ENCODE measurements at regions not wholly inside any gene's neighbourhood (a gene's known extent, or its start where the extent isn't known, plus 50 kb on each side); places are given as distances from the start of the nearest gene placed in this dataset.
A peak's percentile ranks its signal among the peaks of the same experiment; 100 is the strongest.
"Not testable (repeated sequence)": the region's sequence is repeated elsewhere in the genome, so short reads cannot be mapped to it uniquely, and the experiment has no call there.

DNA sequence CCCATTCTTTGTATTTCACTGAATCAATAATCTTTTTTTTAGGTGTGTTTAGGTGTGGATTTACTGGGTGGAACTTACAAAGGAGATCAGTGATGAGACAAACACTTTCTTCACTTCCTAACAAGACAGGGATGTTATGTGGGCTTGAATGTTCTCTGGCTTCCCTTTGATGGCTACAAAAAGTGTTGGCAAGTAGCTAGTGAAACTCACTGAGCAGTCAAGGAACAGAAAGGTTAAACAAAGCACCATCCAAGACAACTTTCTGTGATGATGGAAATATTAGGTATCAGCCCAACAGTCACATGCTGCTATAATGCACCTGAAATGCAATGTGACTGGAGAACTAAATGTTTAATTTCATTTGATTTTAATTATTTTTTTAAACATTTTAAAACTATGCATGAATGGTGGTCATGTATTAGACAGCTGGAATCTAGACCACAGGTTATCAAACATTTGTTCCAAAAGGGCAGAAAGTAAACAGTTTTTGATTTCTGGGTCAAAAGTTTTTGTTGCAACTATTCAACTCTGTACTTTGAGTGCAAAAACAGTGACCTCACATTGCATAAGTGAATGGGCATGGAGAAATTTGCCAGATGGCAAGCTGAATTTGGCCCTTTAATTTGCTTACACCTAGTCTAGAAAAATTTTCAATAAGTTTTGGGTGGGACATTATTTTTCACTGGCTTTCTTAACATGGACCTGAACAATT lies 1272.7 kb upstream of the TMEFF2 start:
- no peak overlapping the region for H3K27ac Mint-ChIP-seq
- H3K4me3 Mint-ChIP-seq: peak overlapping the region in 1 of 8 donors; percentile 6
- H3K27me3 Mint-ChIP-seq: no peaks in the 10 kb centered on the region
- H3K9me3 Mint-ChIP-seq: peaks cover 0 to 19% (median 2%) of the 10 kb centered on the region in 7 donors
- ATAC-seq (ENCODE audit: low read depth in 2 of 2): no peak
- H3K36me3 Mint-ChIP-seq: peaks cover 0 to 9% of the 10 kb centered on the region in 2 donors
- DNase-seq: no peak
- H3K4me1 Mint-ChIP-seq: peaks cover 9 to 34% (median 19%) of the 10 kb centered on the region in 3 donors

DNA sequence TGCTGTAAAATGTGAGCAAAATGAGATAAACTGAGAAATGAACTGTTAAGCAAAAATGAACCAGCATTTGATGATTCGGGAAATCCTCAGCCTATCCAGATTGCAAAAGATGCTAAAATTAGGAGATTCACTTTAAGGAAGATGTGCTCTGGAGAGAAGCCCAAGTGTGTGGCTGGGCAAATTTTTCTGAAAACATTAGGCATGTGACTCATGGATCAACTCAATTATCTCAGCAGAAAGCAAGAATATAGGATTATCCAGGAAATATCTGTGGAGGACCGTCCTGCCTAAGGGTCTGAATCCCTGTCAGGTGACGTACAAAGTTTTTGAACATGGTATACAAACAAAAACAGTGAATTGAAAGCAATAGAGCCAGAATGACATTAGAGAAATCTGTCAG lies 1268.3 kb upstream of the TMEFF2 start:
- H3K36me3 Mint-ChIP-seq: peaks cover 0 to 9% of the 10 kb centered on the region in 2 donors
- H3K9me3 Mint-ChIP-seq: peaks cover 0 to 19% (median 2%) of the 10 kb centered on the region in 7 donors
- ATAC-seq (ENCODE audit: low read depth in 2 of 2) (no peak), DNase-seq (no peak)
- H3K4me3 Mint-ChIP-seq: no peak overlapping the region
- no peaks in the 10 kb centered on the region for H3K27me3 Mint-ChIP-seq
- H3K4me1 Mint-ChIP-seq: peaks cover 0 to 3% (median 0%) of the 10 kb centered on the region in 3 donors
- H3K27ac Mint-ChIP-seq: no peak overlapping the region

DNA sequence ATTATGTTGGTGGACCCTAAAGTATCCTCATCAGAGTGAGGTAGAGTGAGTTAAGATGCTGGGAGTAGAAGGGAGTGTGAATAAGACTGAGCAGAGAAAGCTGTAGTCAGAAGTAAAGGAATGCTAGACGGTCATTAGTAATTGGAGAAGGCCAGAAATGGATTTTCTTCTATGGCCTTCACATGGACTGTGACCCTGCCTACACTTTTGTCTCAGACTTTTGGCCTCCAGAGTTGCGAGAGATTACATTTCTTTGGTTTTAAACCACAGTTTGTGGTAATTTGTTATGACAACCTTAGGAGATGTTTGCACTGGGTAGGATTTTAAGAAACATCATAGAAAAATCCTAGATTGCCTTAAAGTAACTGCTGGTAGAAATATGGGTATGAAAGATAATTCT lies 1267.7 kb upstream of the TMEFF2 start:
- H3K27ac Mint-ChIP-seq: peak overlapping the region in 2 of 6 donors; percentile 0 to 16
- H3K36me3 Mint-ChIP-seq: peaks cover 0 to 9% of the 10 kb centered on the region in 2 donors
- DNase-seq (no peak), ATAC-seq (ENCODE audit: low read depth in 2 of 2) (no peak)
- no peak overlapping the region for H3K4me3 Mint-ChIP-seq
- H3K9me3 Mint-ChIP-seq: peaks cover 0 to 19% (median 2%) of the 10 kb centered on the region in 7 donors
- peaks cover 0 to 3% (median 0%) of the 10 kb centered on the region in 3 donors for H3K4me1 Mint-ChIP-seq
- H3K27me3 Mint-ChIP-seq: no peaks in the 10 kb centered on the region

DNA sequence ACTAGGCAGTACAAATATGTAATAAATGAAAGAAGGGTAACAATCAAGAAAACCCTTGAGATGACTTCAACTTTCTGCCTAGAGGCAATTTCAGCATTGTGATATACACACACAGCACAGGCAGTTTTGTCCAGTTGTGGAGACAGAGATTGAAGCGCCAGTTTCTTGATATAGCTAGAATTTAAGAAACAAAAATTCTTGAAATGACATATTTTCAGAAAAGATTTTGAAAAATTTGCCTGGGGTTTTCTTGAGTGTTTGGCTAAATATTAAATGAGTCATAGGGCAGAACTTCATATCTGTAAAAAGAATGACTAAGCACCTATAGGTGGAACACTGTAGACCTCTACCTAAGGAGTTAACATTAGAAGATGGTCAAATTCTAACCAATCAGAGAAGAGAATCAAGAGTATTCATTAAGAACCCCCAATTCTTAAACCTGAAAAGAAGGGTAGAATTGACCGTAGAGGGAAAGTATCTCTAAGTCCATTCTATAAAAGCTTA lies 1266.8 kb upstream of the TMEFF2 start:
- Mint-ChIP-seq H3K9me3 (peaks cover 0 to 22% (median 2%) of the 10 kb centered on the region in 7 donors), H3K4me1 (no peaks in the 10 kb centered on the region), H3K4me3 (no peak overlapping the region), H3K27ac (no peak overlapping the region), H3K27me3 (no peaks in the 10 kb centered on the region), H3K36me3 (peaks cover 0 to 9% of the 10 kb centered on the region in 2 donors)
- no peak for DNase-seq
- ATAC-seq (ENCODE audit: low read depth in 2 of 2): no peak

DNA sequence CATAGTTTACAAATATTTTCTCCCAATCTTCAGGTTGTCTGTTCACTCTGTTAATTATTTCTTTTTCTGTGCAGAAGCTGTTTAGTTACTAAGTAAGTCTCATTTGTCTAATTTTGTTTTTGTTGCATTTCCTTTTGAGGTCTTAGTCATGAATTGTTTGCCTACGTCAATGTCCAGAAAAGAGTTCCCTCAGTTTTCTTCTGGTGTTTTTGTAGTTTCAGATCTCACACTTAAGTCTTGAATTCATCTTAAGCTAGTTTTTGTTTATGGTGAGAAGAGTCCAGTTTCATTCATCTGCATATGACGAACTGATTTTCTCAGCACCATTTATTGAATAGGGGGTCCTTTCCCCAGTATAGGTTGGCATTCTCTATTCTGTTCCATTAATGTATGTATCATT lies 1252.2 kb upstream of the TMEFF2 start:
- Mint-ChIP-seq H3K27me3 (no peaks in the 10 kb centered on the region), H3K4me3 (no peak overlapping the region), H3K27ac (peak overlapping the region in 1 of 6 donors; percentile 38), H3K9me3 (no peaks in the 10 kb centered on the region), H3K4me1 (no peaks in the 10 kb centered on the region), H3K36me3 (no peaks in the 10 kb centered on the region)
- DNase-seq (no peak), ATAC-seq (ENCODE audit: low read depth in 2 of 2) (no peak)

DNA sequence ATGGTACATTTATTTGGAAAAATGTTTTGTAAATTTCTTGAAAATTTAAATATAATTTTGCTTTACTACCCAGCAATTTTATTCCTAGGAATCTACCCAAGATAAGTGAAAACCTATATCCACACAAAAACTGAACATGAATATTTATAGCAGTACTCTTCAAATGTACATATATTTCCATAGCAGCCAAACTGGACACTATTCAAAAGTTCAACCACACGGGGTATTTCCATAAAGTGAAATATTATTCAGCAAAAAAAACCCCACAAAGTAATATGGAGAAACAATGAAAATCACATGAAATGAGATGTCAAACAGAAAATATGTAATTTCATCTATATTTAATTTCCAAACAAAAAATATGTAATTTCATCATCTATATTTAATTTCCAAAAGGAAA lies 1247.6 kb upstream of the TMEFF2 start:
- H3K9me3 Mint-ChIP-seq: no peaks in the 10 kb centered on the region
- no peak overlapping the region for H3K27ac Mint-ChIP-seq
- no peak overlapping the region for H3K4me3 Mint-ChIP-seq
- no peaks in the 10 kb centered on the region for H3K36me3 Mint-ChIP-seq
- no peak for ATAC-seq (ENCODE audit: low read depth in 2 of 2)
- no peaks in the 10 kb centered on the region for H3K4me1 Mint-ChIP-seq
- H3K27me3 Mint-ChIP-seq: no peaks in the 10 kb centered on the region
- no peak for DNase-seq

DNA sequence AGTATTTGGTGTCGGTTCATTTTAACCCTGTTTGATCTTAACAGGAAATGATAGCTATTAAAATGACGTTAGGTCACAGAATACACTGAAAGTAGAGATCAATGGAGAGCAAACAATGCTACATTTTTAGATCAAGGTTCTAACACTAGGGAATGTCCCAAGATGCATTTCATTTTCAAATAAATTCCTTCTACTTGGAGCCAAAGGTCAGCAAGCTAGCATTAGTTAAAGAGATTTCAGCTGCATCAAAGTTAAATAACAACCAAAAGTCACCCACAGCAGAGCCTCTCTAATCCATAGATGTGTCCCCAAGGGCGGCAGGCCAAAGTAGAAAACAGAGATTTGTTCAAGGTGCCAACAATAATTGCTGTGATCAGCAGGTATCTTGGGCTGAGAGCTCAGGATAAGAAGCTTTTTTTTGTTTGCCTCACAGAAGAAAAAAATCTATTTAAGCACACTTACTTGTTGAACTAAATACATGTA lies 1233.6 kb upstream of the TMEFF2 start:
- no peaks in the 10 kb centered on the region for H3K4me1 Mint-ChIP-seq
- H3K27ac Mint-ChIP-seq: no peak overlapping the region
- H3K27me3 Mint-ChIP-seq: no peaks in the 10 kb centered on the region
- no peak for DNase-seq
- no peaks in the 10 kb centered on the region for H3K36me3 Mint-ChIP-seq
- ATAC-seq (ENCODE audit: low read depth in 2 of 2): no peak
- H3K9me3 Mint-ChIP-seq: peaks cover 0 to 4% (median 0%) of the 10 kb centered on the region in 7 donors
- no peak overlapping the region for H3K4me3 Mint-ChIP-seq

DNA sequence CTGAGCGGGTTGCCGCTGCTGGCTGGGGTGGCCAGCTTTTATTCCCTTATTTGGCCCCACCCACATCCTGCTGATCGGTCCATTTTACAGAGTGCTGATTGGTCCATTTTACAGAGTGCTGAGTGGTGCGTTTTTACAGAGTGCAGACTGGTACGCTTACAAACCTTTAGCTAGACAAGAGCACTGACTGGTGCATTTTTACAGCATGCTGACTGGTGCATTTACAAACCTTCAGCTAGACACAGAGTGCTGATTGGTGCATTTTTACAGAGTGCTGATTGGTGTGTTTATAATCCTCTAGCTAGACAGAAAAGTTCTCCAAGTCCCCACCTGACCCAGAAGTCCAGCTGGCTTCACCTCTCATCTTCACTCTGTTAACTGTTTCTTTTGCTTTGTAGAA lies 1217.6 kb upstream of the TMEFF2 start:
- not testable (repeated sequence) for DNase-seq; H3K36me3 Mint-ChIP-seq; H3K27ac Mint-ChIP-seq; ATAC-seq (ENCODE audit: low read depth in 2 of 2); H3K27me3 Mint-ChIP-seq; H3K4me1 Mint-ChIP-seq; H3K4me3 Mint-ChIP-seq
- H3K9me3 Mint-ChIP-seq: peaks cover 0 to 43% (median 9%) of the 10 kb centered on the region in 7 donors

DNA sequence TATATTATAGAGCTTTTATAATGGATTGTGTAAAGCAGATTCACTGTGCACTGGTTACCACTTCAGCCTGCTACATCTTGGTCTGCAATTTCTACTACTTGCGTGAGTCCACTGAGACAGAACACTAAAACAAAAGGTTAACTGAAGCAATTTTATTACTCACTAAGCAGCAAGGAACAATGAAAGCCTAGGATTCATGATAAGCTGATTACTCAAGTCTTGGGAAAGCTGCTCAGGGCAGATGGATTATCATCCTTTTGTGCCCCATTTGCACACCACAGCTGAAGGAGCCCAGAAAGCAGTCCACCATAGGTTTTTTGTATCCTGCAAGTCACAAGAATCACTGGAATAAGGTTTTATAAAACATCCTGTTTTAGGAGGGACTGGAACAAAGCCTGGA lies 1215.2 kb upstream of the TMEFF2 start:
- H3K4me1 Mint-ChIP-seq: no peaks in the 10 kb centered on the region
- peaks cover 0 to 6% of the 10 kb centered on the region in 2 donors for H3K36me3 Mint-ChIP-seq
- peaks cover 0 to 28% (median 6%) of the 10 kb centered on the region in 7 donors for H3K9me3 Mint-ChIP-seq
- H3K27ac Mint-ChIP-seq: no peak overlapping the region
- ATAC-seq (ENCODE audit: low read depth in 2 of 2) (no peak), DNase-seq (no peak)
- no peak overlapping the region for H3K4me3 Mint-ChIP-seq
- H3K27me3 Mint-ChIP-seq: no peaks in the 10 kb centered on the region

DNA sequence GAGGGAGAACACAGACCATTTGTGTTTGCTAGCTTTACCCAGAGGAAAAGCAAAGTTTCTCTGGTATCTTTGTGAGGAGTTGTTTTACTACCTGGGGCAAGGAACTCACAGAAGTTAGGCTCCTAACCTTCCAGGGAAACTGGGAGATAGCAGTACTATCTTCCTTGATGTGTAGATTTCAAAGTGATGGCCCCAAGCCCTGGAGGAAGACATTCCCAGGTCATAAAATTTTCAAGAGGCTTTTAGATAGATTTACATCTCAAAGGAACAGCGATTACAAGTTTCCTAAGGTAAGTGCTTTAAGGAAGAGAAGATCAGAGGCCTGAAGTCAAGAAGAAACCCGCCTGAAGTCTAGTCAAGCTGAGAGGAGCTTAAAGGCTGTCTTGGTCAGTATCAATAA lies 1187.8 kb upstream of the TMEFF2 start:
- H3K9me3 Mint-ChIP-seq: peaks cover 0 to 5% (median 0%) of the 10 kb centered on the region in 7 donors
- no peaks in the 10 kb centered on the region for H3K27me3 Mint-ChIP-seq
- no peak for DNase-seq
- H3K36me3 Mint-ChIP-seq: peaks cover 0 to 4% of the 10 kb centered on the region in 2 donors
- H3K4me1 Mint-ChIP-seq: no peaks in the 10 kb centered on the region
- H3K4me3 Mint-ChIP-seq: no peak overlapping the region
- no peak overlapping the region for H3K27ac Mint-ChIP-seq
- no peak for ATAC-seq (ENCODE audit: low read depth in 2 of 2)

DNA sequence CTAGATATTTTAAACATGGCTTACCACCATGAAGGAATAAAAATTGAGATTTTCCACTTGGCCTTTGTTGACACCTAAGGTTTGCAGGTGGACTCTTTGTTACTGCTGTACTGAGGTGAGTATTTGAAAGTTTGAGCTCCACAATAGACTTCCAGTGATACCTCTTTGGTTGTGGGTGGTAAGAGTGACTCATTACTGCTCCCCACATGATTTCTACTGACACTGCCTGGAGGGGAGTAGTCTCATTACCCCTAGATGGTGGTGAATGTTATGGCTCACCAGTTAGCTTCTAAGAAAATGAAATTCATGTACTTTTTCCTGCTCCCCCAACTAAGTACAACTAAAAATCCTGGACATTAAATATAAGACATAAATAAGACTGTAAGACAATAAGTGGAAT lies 1183.1 kb upstream of the TMEFF2 start:
- Mint-ChIP-seq H3K9me3 (peaks cover 0 to 2% (median 0%) of the 10 kb centered on the region in 7 donors), H3K27me3 (no peaks in the 10 kb centered on the region), H3K4me1 (no peaks in the 10 kb centered on the region), H3K4me3 (no peak overlapping the region), H3K36me3 (no peaks in the 10 kb centered on the region), H3K27ac (no peak overlapping the region)
- DNase-seq: no peak
- no peak for ATAC-seq (ENCODE audit: low read depth in 2 of 2)

DNA sequence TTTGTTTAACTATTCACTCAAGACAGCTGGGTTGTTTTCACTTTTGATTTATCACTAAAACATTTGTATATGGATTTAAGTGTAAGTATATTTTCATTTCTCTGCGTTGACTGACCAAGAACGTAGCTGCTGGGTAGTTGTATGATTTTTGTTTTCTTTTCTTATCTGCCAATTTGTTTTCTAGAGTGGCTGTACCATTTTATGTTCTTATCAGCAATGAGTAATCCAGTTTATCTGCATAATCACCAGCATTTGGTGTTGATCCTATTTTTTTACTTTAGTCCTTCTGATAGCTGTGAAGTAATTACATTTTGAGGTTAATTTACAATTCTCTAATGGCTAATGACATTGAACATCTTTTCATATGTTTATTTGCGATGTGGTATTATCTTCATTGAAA lies 1178.4 kb upstream of the TMEFF2 start:
- ATAC-seq (ENCODE audit: low read depth in 2 of 2): no peak
- no peaks in the 10 kb centered on the region for H3K27me3 Mint-ChIP-seq
- no peak overlapping the region for H3K4me3 Mint-ChIP-seq
- H3K4me1 Mint-ChIP-seq: no peaks in the 10 kb centered on the region
- no peak for DNase-seq
- peaks cover 0 to 2% (median 0%) of the 10 kb centered on the region in 7 donors for H3K9me3 Mint-ChIP-seq
- H3K27ac Mint-ChIP-seq: no peak overlapping the region
- H3K36me3 Mint-ChIP-seq: no peaks in the 10 kb centered on the region

DNA sequence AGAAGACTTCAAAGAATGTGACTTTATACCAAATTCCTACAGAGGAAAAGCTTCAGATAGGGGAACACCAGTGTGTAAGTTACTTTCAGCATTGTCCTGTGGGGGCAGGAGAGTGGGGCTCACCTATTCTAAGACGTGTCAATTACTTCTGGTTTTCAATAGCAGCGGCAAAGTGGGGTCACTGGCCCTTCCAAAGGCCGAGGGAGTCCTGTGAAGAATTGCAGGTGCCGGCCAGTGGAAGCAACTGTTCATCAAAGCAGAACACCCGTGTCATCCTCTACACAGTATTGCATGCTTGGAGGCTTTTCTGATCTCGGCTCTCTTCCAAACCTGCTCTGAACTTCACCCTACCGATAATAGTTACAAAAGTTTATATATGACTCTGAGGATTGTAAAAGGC lies 1176.5 kb upstream of the TMEFF2 start:
- ATAC-seq (ENCODE audit: low read depth in 2 of 2): no peak
- Mint-ChIP-seq H3K36me3 (no peaks in the 10 kb centered on the region), H3K9me3 (peaks cover 0 to 2% (median 0%) of the 10 kb centered on the region in 7 donors), H3K27ac (no peak overlapping the region), H3K4me3 (no peak overlapping the region), H3K27me3 (no peaks in the 10 kb centered on the region), H3K4me1 (no peaks in the 10 kb centered on the region)
- no peak for DNase-seq

DNA sequence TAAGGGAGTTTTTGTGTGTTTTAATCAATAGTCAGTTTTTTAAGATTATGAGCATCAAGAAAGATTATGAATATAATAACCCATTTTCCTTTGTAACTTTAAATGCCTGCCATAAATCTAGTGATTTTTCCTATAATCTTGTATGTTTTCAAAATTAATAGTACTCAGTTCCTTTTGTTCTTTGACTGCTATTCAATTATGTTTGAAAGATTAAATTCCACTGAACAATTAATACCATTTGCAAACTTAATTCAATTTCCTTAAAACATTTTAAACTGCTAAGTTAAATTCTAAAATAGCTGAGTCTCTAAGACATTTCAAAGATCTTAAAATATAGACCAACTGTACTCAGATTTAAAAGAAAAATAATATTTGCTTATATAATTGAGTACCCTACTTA lies 1173.9 kb upstream of the TMEFF2 start:
- DNase-seq: no peak
- Mint-ChIP-seq H3K9me3 (no peaks in the 10 kb centered on the region), H3K4me1 (no peaks in the 10 kb centered on the region), H3K4me3 (no peak overlapping the region), H3K27ac (no peak overlapping the region), H3K27me3 (no peaks in the 10 kb centered on the region), H3K36me3 (no peaks in the 10 kb centered on the region)
- ATAC-seq (ENCODE audit: low read depth in 2 of 2): no peak
